NK-92 treated with Interleukin-12 subunit alpha and Interleukin-12 subunit beta, amount 100 ng/mL, for 24 hours (cell line): ENCODE measurements at regions not wholly inside any gene's neighbourhood (a gene's known extent, or its start where the extent isn't known, plus 50 kb on each side); places are given as distances from the start of the nearest gene placed in this dataset.

Experiments used
- DNase-seq: peaks from one replicate; lab custom pipeline; 2025; lab: John Stamatoyannopoulos, UW

GRCh38 chr19:28883241-28883693 lies 329.7 kb downstream of the UQCRFS1 start:
- no peak for DNase-seq

DNA sequence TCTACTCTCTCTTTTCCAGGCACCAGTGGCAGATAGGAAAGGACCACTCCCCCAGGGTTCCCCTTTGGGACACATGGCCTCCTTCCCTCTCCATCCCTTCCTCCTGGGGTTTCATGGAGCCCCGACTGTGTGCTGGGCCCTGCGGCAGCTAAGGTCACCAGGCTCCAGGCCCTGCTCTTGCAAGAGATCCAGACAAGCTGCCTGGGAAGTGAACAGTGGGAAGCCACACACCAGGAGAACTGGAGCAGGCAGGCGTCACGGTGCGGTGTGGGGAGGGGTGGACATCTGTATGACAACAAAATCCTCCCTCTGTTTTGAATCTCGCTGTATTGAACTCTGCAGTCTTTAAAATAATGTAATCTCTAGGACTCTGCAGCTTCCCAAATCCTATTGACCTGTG lies 330.1 kb downstream of the UQCRFS1 start:
- DNase-seq: no peak

DNA sequence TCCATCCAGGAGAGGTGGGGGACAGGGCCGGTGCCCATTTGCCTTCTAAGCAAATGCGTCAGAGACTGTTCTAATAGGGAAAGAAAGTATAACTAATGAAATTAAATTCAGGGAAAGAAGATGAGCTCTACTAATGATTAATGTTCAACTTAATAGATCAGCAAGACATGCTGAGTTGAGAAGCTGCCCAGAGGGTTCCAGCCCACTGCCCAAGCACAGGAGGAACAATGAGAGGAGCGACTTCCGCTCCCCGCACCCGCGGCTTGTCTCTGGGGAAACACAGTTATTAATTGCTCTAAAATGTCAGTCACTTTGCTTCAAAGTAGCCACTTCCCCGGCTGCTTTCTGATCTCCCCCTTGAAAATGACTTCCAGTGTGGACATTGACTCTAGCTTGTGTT lies 331.3 kb downstream of the UQCRFS1 start:
- DNase-seq: no peak

DNA sequence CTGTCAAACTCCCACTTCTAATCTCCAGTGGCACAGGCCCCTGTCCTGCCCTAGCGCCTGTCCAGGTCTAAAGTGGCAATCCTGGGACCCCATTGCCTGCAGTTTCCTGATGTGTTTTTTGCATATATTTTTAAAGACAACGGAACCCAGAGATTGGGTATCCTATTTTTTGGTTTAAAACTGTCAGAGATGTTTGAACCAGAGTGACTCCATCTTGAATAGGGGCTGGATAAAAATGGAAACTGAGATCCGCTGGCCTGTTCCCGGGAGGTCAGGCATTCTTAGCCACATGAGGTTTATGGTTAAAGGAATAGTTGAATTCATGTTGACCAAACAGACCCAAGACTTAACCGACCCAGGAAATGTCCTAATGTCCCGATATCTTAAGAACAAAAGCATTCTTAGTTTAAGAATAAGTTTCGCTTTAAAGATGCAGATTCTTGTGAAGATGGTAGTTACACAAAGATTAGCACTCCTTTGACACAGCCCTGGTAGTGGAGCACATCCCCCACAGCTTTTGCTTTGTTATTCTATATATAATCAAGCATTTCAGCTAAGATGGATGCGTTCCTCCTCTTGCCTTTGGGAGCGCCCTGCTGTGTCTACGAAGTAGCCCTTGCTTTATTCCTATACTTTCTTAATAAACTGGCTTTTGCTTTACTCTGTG lies 332.1 kb downstream of the UQCRFS1 start:
- DNase-seq: no peak

- peak; percentile 41 for DNase-seq
Measured at GRCh38 chr19:28878862-28879566, 333.9 kb downstream of the UQCRFS1 start.

DNA sequence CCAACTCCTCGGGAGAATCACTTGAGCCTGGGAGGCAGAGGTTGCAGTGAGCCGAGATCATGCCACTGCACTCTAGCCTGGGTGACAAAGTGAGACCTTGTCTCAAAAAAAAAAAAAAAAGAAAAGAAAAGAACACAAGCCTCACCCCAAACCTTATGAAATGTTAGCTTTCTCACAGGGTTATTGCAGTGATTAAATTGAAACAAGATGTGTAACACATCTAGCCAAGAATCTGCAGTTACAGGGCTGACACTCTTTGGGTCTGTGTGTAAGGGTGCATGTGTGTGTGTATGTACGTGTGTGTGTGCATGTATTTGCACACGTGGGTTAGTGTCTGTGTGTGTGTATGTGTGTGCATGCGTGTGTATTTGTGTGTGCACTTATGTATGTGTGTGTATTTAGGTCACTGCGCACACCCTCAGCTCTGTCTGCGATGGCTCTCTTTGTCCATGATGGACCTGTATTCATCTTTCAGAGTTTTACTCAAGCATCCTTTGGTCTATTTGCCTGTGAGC lies 336.3 kb downstream of the UQCRFS1 start:
- no peak for DNase-seq

DNA sequence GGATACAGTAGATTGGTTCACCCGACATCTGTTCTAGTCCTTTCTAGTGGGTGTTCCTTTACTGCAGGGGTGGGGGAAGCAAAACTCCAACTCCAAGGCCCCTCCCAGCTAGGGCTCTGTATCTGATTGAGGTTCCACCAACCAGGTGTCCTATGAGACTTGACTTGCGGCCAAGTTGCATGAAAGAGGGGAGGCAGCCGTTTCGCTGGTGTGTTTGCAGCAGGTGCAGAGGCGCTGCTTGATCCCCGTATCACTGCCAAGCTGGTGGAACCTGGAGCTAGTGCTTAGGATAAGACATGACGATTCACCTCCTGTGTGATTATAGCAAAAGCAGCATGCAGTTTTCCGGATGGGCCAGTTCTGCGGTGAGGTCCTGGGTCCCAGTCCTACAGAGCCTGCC lies 338.2 kb downstream of the UQCRFS1 start:
- no peak for DNase-seq

DNA sequence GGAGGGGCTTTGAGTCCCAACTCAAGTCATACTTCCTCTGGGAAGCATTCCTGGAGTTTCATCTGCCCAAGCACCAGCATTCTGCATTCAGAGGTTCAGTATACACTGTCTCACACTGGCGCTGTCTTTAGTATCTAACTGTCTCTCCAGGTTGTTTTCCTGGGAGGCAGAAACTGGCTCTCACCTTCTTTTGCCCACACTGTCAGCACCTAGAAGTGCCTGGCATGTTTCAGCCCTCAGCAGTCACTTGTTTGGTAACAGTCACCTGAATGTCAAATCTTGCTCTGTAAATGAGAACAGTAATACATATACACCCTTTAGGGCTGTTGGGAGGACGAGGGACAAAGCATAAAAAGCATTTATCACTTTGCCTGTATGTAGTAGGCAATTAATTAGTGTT lies 339.6 kb downstream of the UQCRFS1 start:
- DNase-seq: no peak

- DNase-seq: no peak
Measured at GRCh38 chr19:28871099-28871725, 341.7 kb downstream of the UQCRFS1 start.

GRCh38 chr19:28869459-28869858 lies 343.5 kb downstream of the UQCRFS1 start:
- DNase-seq: no peak

GRCh38 chr19:28868836-28869235 lies 344.1 kb downstream of the UQCRFS1 start:
- no peak for DNase-seq

GRCh38 chr19:28867978-28868377 lies 345.0 kb downstream of the UQCRFS1 start:
- DNase-seq: no peak

DNA sequence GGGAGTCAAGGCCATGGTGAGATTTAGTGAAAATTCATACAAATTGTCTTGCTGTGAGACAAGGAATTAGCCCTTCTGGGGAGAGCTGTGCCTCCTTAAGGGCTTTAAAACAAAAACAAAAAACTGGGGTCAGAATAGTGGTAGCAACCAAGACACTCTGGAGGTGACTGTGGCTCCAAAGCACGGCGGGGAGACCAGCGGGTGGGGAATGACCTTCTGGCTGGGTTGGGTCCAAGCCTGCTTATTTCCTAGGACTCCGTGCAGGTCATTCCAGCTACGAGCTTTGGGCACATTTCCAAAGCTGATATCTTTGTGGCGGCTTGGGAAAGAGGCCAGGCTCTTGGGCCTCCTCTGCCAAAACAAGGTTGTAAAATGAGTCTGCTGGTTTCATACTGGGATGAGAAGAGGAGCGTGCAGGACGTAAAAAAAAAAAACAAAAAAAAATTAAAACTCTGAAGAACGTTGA lies 348.3 kb downstream of the UQCRFS1 start:
- no peak for DNase-seq

DNA sequence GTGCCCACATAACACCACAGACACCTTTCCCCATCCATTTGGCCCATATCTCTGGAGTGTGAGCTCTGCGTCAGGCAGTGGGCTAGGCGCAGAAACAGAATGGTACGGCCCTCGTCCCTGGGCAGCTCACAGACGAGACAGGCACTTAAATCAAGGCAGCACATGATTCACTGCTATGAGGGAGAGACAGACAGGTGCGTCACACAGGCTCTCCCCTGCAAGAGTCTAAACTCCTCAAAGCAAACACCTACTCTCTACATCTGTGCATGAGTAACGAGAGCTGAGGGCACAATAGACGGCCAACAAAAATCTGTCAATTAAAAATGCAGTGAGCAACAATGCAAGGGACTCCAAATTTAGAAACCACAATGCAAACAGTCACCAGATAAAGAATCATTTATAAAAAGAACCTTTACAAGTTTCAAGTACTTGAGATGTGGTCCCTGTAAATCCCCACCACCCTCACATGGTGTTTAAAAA lies 348.9 kb downstream of the UQCRFS1 start:
- no peak for DNase-seq

DNA sequence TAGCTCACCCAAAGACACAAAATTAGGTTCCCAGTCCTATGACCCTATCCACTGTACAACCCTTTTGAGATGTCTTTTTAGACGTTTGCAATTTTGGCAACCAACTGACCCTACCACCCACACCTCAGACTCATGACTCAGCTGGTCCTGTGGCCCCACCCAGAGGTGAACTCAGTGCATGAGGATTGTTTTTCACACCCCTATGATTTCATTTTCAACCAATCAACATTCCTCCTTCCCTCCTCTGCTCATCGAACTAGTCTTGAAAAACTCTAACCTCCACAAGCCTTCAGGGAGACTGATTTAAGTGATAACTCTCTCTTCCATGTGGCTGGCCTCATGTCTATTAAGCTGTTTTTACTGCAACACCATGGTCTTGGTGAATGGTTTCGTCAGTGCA lies 350.7 kb downstream of the UQCRFS1 start:
- DNase-seq: peak; percentile 15

DNA sequence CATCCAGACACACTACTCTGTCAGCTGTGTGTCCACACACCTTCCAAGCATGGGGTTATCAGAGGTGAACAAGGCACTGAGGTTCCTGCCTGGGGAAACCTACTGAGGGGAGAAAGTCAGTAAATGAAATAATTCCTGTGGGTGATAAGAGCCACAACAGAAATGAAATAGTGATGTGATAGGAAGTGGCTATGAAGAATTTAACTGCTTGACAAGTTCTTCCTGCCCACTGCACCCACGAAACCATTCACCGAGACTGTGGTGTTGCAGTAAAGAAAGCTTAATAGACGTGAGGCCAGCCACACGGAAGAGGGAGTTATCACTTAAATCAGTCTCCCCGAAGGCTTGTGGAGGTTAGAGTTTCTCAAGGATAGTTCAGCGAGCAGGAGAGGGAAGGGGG lies 353.1 kb downstream of the UQCRFS1 start:
- no peak for DNase-seq

GRCh38 chr19:28858933-28859332 lies 354.0 kb downstream of the UQCRFS1 start:
- no peak for DNase-seq

DNA sequence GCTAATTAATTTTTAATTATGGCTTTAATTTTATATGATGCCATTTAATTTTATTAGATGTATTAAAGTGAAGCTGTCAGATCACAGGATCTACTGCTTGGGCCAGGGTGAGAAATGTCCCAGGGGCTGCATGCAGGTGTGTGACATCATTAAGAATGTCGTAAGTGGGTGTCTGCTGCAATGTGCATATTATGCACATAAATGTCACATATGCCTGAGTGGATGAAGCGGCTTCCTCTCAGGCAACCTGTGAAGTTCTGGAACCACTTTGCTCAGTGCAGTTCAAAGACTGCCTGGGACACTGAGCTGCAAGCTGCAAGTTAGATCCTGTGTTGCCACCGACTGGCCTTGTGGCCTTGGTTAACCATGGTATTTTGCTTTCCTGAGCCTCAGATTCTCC lies 355.0 kb downstream of the UQCRFS1 start:
- no peak for DNase-seq

- no peak for DNase-seq
Measured at GRCh38 chr19:28855216-28855615, 357.7 kb downstream of the UQCRFS1 start.

DNA sequence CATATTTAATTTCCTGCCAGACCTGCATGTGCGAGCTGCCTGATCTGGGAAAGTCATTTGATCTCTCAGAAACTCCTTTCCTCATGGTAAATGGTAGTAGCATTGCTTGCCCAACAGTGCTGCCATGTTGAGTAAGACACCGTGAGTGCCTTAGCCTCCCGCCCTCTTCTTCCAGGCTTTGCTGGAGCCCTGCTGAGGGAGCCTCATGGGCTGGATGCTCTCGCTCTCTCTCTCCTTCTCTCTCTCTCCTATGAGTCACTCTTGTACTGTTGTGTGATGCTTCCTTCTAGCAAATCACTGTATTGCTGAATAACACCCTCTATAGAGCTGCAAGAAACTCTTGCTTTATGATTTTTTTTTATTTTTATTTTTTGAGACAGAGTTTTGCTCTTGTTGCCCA lies 365.5 kb downstream of the UQCRFS1 start:
- DNase-seq: no peak

- DNase-seq: no peak
Measured at GRCh38 chr19:28846094-28846812, 366.7 kb downstream of the UQCRFS1 start.
